H1 (cell line): ENCODE measurements at regions not wholly inside any gene's neighbourhood (a gene's known extent, or its start where the extent isn't known, plus 50 kb on each side); places are given as distances from the start of the nearest gene placed in this dataset.

Source experiments
- BACH1 ChIP-seq: IDR thresholded peaks from 2 replicates; pipeline ENCODE4 v1.6.1; 2012; ENCODE audit warnings: low read length, improper control_type of control experiment
- BRCA1 ChIP-seq: IDR thresholded peaks from 2 replicates; pipeline ENCODE4 v1.6.1; 2012; ENCODE audit warnings: low read depth, low read length, improper control_type of control experiment
- CHD2 ChIP-seq: IDR thresholded peaks from 2 replicates; pipeline ENCODE4 v1.6.1; 2012; ENCODE audit warnings: low read length, improper control_type of control experiment
- RXRA ChIP-seq: IDR thresholded peaks from 2 replicates; pipeline ENCODE4 v1.6.1; 2011; ENCODE audit warnings: low read depth, mild to moderate bottlenecking, low read length, moderate library complexity; ENCODE audit not compliant: insufficient read depth
- TF ChIP-seq, protein P1 (sequence below): IDR thresholded peaks from 2 replicates; pipeline ENCODE4 v1.6.1; 2012; ENCODE audit warnings: inconsistent platforms

DNA sequence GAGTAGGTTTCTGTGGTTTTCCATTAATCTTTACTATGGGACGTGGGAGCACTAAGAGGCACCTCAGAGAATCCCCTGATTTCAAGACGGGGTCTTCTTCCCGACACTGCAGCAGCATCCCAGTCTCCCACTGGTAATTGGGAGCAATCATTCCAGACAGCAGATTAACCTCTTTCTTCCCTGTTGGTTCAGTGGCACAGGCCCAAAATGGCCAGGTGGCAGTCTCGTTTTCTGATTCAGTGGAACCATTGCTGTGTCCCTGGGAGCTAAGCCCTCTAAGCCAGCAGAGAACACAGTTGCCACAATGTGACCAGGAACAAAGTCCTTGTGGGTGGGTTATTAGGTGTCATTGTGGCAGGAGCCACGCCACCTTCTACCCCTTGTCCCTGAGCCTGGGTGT is 342.1 kb downstream of the MATN1 start (continued):
- TF ChIP-seq BRCA1 (no peak), BACH1 (no peak), RXRA (no peak), CHD2 (no peak)
- TF ChIP-seq, protein P1, sequence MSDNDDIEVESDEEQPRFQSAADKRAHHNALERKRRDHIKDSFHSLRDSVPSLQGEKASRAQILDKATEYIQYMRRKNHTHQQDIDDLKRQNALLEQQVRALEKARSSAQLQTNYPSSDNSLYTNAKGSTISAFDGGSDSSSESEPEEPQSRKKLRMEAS: no peak
